Fibroblast of lung (primary cell): ENCODE measurements at regions not wholly inside any gene's neighbourhood (a gene's known extent, or its start where the extent isn't known, plus 50 kb on each side); places are given as distances from the start of the nearest gene placed in this dataset.
A peak's percentile ranks its signal among the peaks of the same experiment; 100 is the strongest.

ENCODE experiments used
- DNase-seq, 2 donors: peaks; one replicate each; pipeline versions ENCODE4 v3.0.0 to v3.0.0-alpha.2; 2010; ENCODE audit warnings: low read depth in 2 of 2
- H2AFZ ChIP-seq: 2 replicates; pipeline ENCODE4 v1.5.1; 2012; ENCODE audit warnings: low read length, control low read depth, inconsistent platforms
- H3K27ac ChIP-seq: 2 replicates; pipeline ENCODE4 v1.5.1; 2011; ENCODE audit warnings: low read length, control low read depth; ENCODE audit not compliant: insufficient read depth
- H3K27me3 ChIP-seq: 2 replicates; pipeline ENCODE4 v1.5.1; 2011; ENCODE audit warnings: mild to moderate bottlenecking, low read length; ENCODE audit not compliant: control insufficient read depth, insufficient read depth
- H3K36me3 ChIP-seq: 2 replicates; pipeline ENCODE4 v1.5.1; 2011; ENCODE audit warnings: low read length; ENCODE audit not compliant: control insufficient read depth, insufficient read depth
- H3K4me1 ChIP-seq: 2 replicates; pipeline ENCODE4 v1.5.1; 2011; ENCODE audit warnings: low read length; ENCODE audit not compliant: control insufficient read depth, insufficient read depth; ENCODE audit errors: extremely low read depth
- H3K4me2 ChIP-seq: 2 replicates; pipeline ENCODE4 v1.5.1; 2011; ENCODE audit warnings: low read length, control low read depth; ENCODE audit not compliant: insufficient read depth; ENCODE audit errors: extremely low read depth
- H3K4me3 ChIP-seq, 4 experiments: fragments of 200-600 bp in 1 of 4; sonication (generic) in 1 of 4; replicated peaks in 1 of 4; 2 replicates each; pipeline ENCODE4 v1.5.1; 2011 to 2016; ENCODE audit warnings: low read length in 4 of 4, low read depth in 3 of 4, mild to moderate bottlenecking in 3 of 4, control low read depth in 2 of 4, inconsistent platforms in 1 of 4, mixed read lengths in 1 of 4; ENCODE audit not compliant: insufficient read depth in 1 of 4; ENCODE audit errors: control extremely low read depth in 1 of 4
- H3K79me2 ChIP-seq: 2 replicates; pipeline ENCODE4 v1.5.1; 2012; ENCODE audit warnings: mild to moderate bottlenecking, low read length, inconsistent platforms; ENCODE audit not compliant: control insufficient read depth, insufficient read depth
- H3K9ac ChIP-seq: 2 replicates; pipeline ENCODE4 v1.5.1; 2011; ENCODE audit warnings: mild to moderate bottlenecking, low read length, control low read depth; ENCODE audit not compliant: insufficient read depth
- H3K9me3 ChIP-seq: 2 replicates; pipeline ENCODE4 v1.5.1; 2012; ENCODE audit warnings: low read depth, low read length; ENCODE audit not compliant: control insufficient read depth, insufficient read depth
- H4K20me1 ChIP-seq: 2 replicates; pipeline ENCODE4 v1.5.1; 2011; ENCODE audit warnings: low read length; ENCODE audit not compliant: control insufficient read depth, insufficient read depth; ENCODE audit errors: extremely low read depth
- EZH2 ChIP-seq: IDR thresholded peaks from 2 replicates; pipeline ENCODE4 v1.5.1; 2012; ENCODE audit warnings: low read length, control low read depth, mild to moderate bottlenecking; ENCODE audit errors: missing control alignments
- TF ChIP-seq, protein P1 (sequence below), 2 donors: IDR thresholded peaks in 1 of 2; conservative IDR thresholded peaks in 1 of 2; 1 replicate in 1 of 2; 2 replicates in 1 of 2; pipeline ENCODE4 v1.5.1; 2011 to 2012; ENCODE audit warnings: low read length in 2 of 2, control low read depth in 1 of 2, inconsistent platforms in 1 of 2, low read depth in 1 of 2, mild to moderate bottlenecking in 1 of 2

DNA sequence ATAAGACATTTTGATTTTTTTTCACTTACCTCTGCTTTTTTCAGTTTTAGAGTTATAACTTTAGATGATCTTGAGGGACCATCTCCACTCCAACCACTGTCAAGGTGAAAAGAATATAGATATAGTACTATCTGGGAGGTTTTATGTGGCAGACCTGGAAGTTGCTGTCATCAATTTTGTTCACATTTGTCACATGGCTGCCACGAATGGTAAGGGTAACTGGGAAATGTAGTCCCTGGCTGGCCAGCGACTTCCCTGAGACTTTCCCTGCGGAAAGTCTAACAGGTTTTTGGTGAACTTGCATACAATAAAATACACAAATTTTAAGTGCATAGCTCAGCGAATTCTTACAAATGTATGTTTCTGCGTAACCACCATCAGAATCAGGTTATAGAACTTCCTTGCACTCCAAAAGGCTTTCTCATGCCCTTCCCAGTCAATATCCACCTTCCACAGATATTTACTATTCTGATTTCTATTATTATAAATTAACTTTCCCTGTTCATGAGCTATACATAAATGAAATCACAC is 121.5 kb downstream of the MAT2B start:
- Histone ChIP-seq H3K27ac (no peak overlapping the region), H2AFZ (no peak overlapping the region), H3K79me2 (no peaks in the 10 kb centered on the region), H3K4me1 (no peaks in the 10 kb centered on the region), H3K4me2 (no peak overlapping the region), H3K4me3 (no peak overlapping the region), H3K27me3 (no peaks in the 10 kb centered on the region), H3K9ac (no peak overlapping the region), H4K20me1 (no peaks in the 10 kb centered on the region), H3K9me3 (no peaks in the 10 kb centered on the region), H3K36me3 (no peaks in the 10 kb centered on the region)
- DNase-seq: no peak
- TF ChIP-seq EZH2: no peak
- TF ChIP-seq, protein P1, sequence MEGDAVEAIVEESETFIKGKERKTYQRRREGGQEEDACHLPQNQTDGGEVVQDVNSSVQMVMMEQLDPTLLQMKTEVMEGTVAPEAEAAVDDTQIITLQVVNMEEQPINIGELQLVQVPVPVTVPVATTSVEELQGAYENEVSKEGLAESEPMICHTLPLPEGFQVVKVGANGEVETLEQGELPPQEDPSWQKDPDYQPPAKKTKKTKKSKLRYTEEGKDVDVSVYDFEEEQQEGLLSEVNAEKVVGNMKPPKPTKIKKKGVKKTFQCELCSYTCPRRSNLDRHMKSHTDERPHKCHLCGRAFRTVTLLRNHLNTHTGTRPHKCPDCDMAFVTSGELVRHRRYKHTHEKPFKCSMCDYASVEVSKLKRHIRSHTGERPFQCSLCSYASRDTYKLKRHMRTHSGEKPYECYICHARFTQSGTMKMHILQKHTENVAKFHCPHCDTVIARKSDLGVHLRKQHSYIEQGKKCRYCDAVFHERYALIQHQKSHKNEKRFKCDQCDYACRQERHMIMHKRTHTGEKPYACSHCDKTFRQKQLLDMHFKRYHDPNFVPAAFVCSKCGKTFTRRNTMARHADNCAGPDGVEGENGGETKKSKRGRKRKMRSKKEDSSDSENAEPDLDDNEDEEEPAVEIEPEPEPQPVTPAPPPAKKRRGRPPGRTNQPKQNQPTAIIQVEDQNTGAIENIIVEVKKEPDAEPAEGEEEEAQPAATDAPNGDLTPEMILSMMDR (conservative IDR thresholded peaks at IDR 0.05 in 1 of 2, IDR thresholded peaks at IDR 0.05 in 1 of 2; ENCODE audit: low read depth in 1 of 2, low read length in 2 of 2): no peak

DNA sequence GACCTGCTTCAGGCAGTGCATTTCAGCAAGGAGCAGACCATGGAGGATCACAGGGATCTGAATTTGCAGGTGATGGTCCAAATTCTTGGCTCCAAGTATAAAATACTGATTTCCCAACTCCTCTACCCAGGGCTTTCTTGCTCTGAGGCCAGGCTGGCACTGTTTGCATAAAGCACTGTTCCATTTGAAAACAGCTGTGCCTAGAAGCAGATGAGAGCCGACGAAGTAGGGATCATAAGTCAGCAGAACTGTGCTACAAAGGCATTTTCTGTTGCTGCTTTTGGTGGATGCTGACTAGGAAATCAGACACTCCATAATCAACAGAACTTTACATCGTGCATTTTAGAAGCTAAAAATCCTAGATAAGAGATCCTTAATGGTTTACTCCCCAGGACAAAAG is 126.4 kb downstream of the MAT2B start:
- Histone ChIP-seq H3K27ac (no peak overlapping the region), H3K27me3 (no peaks in the 10 kb centered on the region), H4K20me1 (no peaks in the 10 kb centered on the region), H2AFZ (no peak overlapping the region), H3K9ac (no peak overlapping the region), H3K36me3 (no peaks in the 10 kb centered on the region), H3K4me3 (no peak overlapping the region), H3K9me3 (no peaks in the 10 kb centered on the region), H3K4me2 (no peak overlapping the region), H3K79me2 (no peaks in the 10 kb centered on the region), H3K4me1 (no peaks in the 10 kb centered on the region)
- DNase-seq: peak in 1 of 2 donors; percentile 15
- TF ChIP-seq, protein P1 (conservative IDR thresholded peaks at IDR 0.05 in 1 of 2, IDR thresholded peaks at IDR 0.05 in 1 of 2; ENCODE audit: low read depth in 1 of 2, low read length in 2 of 2): no peak
- no peak for TF ChIP-seq EZH2

DNA sequence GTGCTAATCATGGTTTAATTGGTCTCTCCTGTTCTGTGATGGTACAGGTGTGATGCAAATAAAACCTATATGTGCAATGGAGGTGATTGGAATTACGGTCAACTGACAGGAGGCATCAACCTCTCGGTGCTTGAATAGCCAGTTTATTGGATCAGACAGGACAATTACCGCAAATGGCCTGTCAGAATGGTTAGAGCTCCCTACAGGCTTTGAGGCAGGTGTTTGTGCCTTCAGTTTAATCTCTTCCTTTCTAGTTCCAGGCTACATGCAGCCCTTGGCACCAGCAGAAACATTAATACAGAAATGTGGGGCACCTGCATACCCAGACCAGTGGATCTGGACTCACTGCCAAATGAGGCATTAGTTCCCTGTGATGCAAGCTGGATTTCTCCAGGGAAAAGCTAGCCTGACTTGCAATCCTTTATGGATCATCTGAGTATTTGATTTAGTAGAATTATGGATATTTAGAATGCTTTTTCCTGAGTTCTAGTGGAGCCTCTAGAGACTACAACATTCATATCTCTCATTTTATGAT is 128.6 kb downstream of the MAT2B start:
- DNase-seq: no peak
- Histone ChIP-seq H3K4me1 (no peaks in the 10 kb centered on the region), H4K20me1 (no peaks in the 10 kb centered on the region), H3K27ac (no peak overlapping the region), H3K79me2 (no peaks in the 10 kb centered on the region), H3K4me2 (no peak overlapping the region), H3K36me3 (no peaks in the 10 kb centered on the region), H3K9me3 (no peaks in the 10 kb centered on the region), H3K27me3 (no peaks in the 10 kb centered on the region), H3K9ac (no peak overlapping the region), H3K4me3 (no peak overlapping the region), H2AFZ (no peak overlapping the region)
- TF ChIP-seq, protein P1 (conservative IDR thresholded peaks at IDR 0.05 in 1 of 2, IDR thresholded peaks at IDR 0.05 in 1 of 2; ENCODE audit: low read depth in 1 of 2, low read length in 2 of 2): no peak
- TF ChIP-seq EZH2: no peak
